Activated CD4-positive, alpha-beta T cell treated with anti-CD3 and anti-CD28 coated beads, Interleukin-2, Interleukin-4, amounts not matched to agents 100 ng/mL and 50 ng/mL, durations not matched to agents 16 hours and 8 hours (primary cell): ENCODE measurements at regions not wholly inside any gene's neighbourhood (a gene's known extent, or its start where the extent isn't known, plus 50 kb on each side); places are given as distances from the start of the nearest gene placed in this dataset.

Experiments used
- DNase-seq: peaks from one replicate; pipeline ENCODE4 v3.0.0-alpha.2; 2020; ENCODE audit warnings: low spot score

- DNase-seq = no peak
Measured at GRCh38 chr5:2532809-2533208, 218.7 kb downstream of the IRX2 start.

- no peak for DNase-seq
Measured at GRCh38 chr5:2531318-2531717, 220.2 kb downstream of the IRX2 start.

- no peak for DNase-seq
Measured at GRCh38 chr5:2530609-2531008, 220.9 kb downstream of the IRX2 start.

GRCh38 chr5:2529371-2530092, 221.9 kb downstream of the IRX2 start:
- no peak for DNase-seq

GRCh38 chr5:2525351-2525750, 226.1 kb downstream of the IRX2 start:
- DNase-seq = no peak

- DNase-seq = no peak
Measured at GRCh38 chr5:2524620-2525019, 226.9 kb downstream of the IRX2 start.

GRCh38 chr5:2523180-2523579, 228.3 kb downstream of the IRX2 start:
- no peak for DNase-seq

GRCh38 chr5:2522372-2522771, 229.1 kb downstream of the IRX2 start:
- no peak for DNase-seq

GRCh38 chr5:2519153-2519552, 232.3 kb downstream of the IRX2 start:
- no peak for DNase-seq

- DNase-seq = no peak
Measured at GRCh38 chr5:2517451-2517850, 234.0 kb downstream of the IRX2 start.

GRCh38 chr5:2515180-2515764, 236.2 kb downstream of the IRX2 start:
- DNase-seq = no peak

GRCh38 chr5:2514484-2514883, 237.0 kb downstream of the IRX2 start:
- no peak for DNase-seq

- DNase-seq = no peak
Measured at GRCh38 chr5:2511706-2512105, 239.8 kb downstream of the IRX2 start.

- DNase-seq = no peak
Measured at GRCh38 chr5:2511126-2511525, 240.4 kb downstream of the IRX2 start.

- no peak for DNase-seq
Measured at GRCh38 chr5:2509527-2509926, 241.9 kb downstream of the IRX2 start.

- DNase-seq = no peak
Measured at GRCh38 chr5:2508514-2508913, 243.0 kb downstream of the IRX2 start.

GRCh38 chr5:2507611-2508010, 243.9 kb downstream of the IRX2 start:
- DNase-seq = no peak

- DNase-seq = no peak
Measured at GRCh38 chr5:2506603-2507002, 244.9 kb downstream of the IRX2 start.

GRCh38 chr5:2505217-2505616, 246.3 kb downstream of the IRX2 start:
- no peak for DNase-seq

- DNase-seq = no peak
Measured at GRCh38 chr5:2502970-2503594, 248.4 kb downstream of the IRX2 start.

- DNase-seq = no peak
Measured at GRCh38 chr5:2499917-2500316, 251.6 kb downstream of the IRX2 start.

GRCh38 chr5:2496891-2497290, 254.6 kb downstream of the IRX2 start:
- no peak for DNase-seq

GRCh38 chr5:2496126-2496525, 255.4 kb downstream of the IRX2 start:
- DNase-seq = no peak

GRCh38 chr5:2493356-2493755, 258.1 kb downstream of the IRX2 start:
- DNase-seq = no peak
